Uterus (tissue), 2 donors: ENCODE measurements at regions not wholly inside any gene's neighbourhood (a gene's known extent, or its start where the extent isn't known, plus 50 kb on each side); places are given as distances from the start of the nearest gene placed in this dataset.

Experiments used
- CTCF ChIP-seq, 4 experiments: fragments of 200-600 bp in 2 of 4; fragments of 450-650 bp in 2 of 4; sonication (generic) in 2 of 4; IDR thresholded peaks; one replicate each; pipeline ENCODE4 v1.5.1; 2016 to 2019; ENCODE audit warnings: antibody characterized with exemption in 4 of 4, mild to moderate bottlenecking in 2 of 4, moderate library complexity in 1 of 4
- POLR2A ChIP-seq, 2 donors: fragments of 450-650 bp; IDR thresholded peaks; one replicate each; pipeline ENCODE4 v1.6.1; 2016; ENCODE audit warnings: antibody characterized with exemption in 2 of 2, mild to moderate bottlenecking in 1 of 2, moderate library complexity in 1 of 2

GRCh38 chr1:81562934-81563333 is 237.8 kb upstream of the ADGRL2 start:
- no peak for TF ChIP-seq POLR2A (IDR thresholded peaks at IDR 0.05)
- no peak for TF ChIP-seq CTCF (IDR thresholded peaks at IDR 0.05)
